Fibroblast of skin of scalp (primary cell): ENCODE measurements at regions not wholly inside any gene's neighbourhood (a gene's known extent, or its start where the extent isn't known, plus 50 kb on each side); places are given as distances from the start of the nearest gene placed in this dataset.

Experiments used
- DNase-seq: peaks from one replicate; pipeline ENCODE4 v3.0.0-alpha.2; 2013

DNA sequence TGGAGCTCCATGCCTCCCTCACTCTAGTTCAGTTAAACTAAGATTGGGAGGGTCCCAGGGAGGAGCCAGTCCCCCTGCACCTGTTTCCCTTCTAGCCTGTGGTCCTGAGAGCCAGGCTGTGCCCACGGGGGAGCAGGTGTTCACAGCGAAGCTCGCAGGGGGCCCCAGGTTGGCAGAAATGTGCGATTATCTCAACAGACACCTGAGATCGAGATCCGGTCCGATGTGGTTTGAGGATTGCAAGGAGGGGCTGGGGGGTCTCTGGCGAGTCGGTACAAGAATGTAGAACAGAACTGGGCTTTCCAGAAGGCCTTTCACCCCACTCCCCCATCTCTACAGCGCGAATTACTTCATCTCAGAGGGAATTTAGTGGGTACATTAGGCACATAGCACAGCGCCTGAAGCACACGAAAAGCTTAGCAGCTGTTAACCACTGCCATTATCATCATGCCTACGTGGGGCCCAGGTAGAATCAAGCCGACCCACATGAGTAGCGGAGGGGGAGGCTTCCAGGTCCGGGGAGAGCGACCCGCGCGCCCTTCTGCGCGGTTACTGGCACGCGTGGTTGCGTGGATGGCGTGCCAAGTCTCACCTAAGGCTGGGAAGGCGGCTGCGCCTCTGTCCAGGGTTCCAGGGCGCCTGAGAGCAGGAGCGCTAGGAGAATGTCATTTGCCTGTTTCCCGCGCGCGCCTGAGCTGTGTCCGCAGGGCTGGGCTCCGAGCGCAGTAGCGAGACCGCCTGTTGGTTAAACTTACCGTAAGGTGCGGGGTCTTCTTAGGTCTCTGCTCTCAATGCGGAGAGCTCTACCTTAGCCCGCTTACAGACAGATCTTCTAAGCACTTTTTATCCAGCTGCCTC lies 1539.5 kb upstream of the TMEM132C start:
- no peak for DNase-seq

DNA sequence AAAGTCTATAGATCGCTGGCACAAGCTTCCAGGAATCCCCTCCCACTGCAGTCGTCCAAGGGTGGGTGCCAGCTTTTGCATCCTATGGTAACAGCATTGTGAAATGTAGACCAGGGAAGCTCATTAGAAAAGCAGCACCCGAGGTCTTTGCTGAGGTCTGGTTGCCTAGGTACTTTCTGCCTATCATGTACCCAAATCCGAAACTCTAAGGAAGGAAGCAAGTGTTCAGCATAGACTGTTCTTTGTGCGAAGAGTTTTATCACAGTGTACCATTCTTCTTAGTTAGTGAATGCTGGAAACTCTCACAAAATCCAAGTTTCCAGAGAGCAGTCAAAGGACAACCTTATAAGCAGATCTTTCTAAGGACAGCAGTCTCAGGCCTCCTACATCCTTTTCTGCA lies 1532.7 kb upstream of the TMEM132C start:
- no peak for DNase-seq

DNA sequence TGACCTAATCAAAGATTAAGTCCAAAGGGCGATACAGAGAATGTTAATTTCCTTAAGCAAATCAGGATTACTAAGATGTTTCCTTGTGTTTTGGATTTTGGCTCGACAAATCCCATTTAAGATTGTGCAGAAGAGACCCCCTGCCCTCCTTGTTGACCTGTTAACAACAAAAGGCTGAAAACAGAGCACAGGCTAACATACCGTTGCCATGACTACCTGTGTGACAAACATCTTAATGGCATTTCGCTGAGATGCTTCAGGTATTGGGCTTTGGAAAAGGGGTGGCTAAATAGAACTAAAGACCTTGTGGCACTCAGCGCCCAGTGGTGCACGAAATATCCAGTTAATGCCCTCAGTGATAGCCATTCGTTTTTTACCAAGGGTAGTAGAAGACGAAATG lies 1532.3 kb upstream of the TMEM132C start:
- DNase-seq: no peak

DNA sequence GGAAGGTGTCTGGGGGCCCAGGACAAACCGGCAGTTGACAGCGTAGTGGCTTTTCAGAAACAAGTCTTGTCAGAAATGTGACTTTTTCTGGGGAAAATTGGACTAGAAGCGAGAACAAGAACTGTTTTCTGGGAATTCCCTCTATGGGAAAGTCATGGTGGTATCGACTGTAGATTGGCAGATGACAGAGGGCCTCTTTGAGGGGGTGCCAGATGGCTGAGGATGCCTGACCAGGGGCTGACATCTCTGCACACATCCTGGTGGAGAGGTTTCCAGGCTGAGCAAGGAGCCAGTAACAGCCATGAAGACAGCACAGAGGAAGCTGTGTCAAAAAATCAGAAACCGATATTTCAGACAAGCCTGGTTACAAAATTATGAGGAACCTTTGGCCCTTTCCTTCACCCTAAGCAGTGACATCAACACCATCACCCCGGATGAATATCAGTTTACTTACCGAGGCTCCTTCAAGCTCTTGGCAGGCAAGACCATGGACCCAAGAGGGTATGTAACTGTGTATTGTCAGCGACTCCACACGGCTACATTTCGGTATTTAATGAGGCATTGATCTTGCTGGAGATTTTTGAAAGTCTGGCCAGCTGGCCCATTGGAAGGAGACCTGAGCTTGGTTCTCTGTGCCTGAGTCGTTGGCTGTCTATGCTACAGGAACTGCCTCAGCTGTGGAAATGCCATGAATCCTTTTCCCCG lies 1525.3 kb upstream of the TMEM132C start:
- no peak for DNase-seq

DNA sequence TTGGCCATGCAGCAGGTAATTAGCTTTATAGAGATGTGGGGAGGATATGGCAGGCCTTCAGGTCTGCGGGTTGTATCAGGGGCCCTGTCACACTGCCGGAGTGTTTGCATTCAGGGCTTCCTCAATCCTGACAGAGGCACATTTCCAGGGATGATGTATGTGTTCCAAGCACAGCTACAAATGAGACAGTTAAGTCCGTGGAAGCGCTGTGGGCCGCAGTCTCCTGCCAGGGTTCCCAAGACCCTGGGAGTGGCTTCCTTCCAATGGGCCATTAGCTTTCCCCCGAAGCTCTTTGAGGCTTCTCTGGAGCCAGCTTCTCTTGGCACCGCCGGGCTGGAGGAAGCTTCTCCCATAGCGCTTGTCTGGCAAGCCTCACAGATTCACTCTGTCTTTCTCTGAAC lies 1524.7 kb upstream of the TMEM132C start:
- DNase-seq: no peak

DNA sequence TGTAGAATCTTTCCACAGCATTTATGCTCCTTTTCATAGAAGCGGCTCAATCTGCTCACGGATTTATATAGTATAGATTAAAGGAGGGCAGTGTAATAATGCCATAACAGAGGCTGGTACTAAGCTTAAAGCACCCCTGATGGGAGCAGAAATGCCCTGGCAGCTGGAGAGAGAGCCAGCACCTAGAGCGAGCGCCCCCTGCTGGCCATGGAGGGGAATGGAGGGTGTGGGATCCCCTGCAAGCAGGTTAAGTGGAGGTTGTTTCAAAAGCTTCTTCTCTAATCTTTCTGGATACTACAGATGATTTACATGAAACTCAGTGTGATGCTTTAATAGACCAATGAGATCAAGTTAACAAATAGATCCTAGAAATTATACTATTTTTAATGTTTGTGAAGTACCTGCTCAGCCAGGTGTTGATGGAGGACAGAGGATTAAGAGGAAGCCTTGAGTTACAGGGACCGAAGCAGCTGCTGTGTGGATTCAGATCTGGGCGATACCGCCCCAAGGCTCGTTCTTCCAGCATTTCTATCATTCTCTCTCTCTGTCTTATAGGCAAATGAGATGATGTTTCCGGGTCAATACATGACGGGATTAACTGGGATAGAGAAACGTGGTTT lies 1519.3 kb upstream of the TMEM132C start:
- DNase-seq: peak; percentile 8

DNA sequence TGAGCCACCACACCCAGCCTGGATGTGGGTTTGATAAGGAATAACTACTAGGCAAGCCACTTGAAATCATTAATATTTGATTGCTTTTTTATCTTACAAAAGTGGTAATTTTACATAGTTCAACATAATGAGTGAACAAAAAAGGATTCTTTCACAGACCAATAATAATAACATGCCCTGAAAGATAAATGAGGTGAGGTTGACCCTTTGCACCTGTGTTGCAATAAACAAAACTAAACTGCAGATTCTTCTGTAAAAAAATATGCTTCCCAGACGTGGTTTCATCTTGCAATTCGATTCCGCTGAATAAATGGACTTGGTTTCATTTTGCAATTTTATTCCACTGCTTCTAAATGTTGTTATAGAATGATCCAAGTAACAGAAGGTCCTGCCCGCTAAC lies 1514.9 kb upstream of the TMEM132C start:
- no peak for DNase-seq

DNA sequence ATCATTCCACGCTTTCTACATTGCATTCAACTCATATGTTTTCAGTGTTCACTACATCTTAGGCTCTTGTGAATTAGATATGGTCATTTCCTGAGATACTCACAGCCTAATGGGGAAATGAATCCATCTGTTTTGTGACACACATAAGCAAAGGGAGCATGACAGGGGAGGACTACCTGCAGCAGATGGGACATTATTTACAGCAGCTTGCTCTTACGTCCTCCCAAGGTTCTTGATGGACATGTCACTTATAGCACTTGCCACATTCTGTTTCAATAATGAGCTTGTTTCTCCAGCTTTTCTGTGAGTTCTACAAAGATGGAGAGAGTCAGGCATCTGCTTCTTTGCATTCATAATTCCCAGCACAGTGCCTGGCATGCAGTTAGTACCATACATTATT lies 1509.6 kb upstream of the TMEM132C start:
- DNase-seq: no peak

DNA sequence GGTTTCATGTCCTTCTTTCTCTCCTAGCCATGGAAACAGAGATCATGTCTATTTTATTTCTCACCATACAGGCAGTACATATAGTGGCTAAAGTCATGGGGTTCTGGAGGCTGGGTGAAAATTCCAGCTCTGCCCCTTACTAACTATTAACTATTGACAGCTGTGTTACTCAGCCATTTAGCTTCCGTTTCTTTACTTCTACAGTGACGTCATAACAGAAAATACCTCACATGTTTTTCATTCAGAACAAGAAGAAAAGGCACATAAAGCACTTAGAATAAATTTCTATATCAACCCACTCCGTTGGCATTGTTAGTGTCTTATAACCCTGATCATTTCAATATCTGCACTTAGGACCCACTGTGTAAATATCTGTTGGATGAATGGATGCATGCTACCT lies 1506.9 kb upstream of the TMEM132C start:
- no peak for DNase-seq

DNA sequence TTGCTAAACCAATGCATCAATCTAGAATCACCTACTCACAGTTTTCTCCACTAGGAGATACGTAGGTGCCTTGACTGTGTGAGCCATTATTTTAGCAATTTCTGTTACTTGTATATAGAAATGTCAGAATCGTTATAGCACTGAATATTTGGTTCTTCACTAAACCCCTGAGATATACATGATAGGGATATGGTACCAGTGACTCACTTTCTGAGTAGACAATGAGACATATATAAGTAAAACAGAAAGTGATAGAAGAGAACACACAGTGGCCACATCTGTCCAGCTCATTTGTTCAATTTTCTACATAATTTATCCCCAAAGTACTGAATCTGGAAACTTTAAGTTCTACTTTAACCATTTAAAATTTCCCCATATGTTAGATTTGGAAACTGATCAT lies 1505.5 kb upstream of the TMEM132C start:
- DNase-seq: no peak

DNA sequence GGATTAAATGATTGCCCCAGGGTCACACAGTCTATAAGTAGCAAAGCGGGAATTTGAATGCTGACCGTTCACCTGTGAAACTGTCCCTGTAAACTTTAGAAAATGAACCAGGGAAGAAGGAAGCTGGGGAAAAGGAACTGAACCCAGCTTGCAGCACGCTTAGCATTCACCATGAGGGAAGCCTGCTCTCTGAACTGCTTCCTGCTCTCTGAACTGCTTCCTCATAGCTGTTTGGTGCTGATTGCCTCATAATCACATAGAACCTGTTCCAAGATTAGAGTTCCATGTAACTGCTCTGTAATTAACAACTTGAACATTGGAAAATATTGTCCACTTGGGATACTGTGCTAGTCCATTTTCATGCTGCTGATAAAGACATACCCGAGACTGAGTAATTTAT lies 1504.8 kb upstream of the TMEM132C start:
- DNase-seq: no peak

DNA sequence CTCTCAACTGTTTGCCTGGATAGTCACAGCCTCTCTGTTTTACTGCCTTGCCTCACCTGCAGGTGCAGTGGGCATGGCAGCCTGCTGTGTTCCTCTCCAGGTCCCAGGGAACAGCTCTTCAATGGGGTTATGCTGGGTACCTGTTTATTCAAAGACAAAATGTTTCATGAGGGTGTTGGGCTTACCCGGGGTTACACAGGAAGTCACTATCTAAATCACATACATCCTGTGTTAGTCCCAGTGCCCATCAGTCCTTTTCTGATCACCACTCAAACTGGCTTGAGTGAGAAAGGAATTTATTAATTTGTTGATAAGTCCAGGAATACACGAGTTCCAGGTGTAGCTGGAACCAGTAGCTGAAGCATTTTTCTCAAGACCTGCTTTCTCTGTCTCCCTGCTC lies 1503.6 kb upstream of the TMEM132C start:
- no peak for DNase-seq

DNA sequence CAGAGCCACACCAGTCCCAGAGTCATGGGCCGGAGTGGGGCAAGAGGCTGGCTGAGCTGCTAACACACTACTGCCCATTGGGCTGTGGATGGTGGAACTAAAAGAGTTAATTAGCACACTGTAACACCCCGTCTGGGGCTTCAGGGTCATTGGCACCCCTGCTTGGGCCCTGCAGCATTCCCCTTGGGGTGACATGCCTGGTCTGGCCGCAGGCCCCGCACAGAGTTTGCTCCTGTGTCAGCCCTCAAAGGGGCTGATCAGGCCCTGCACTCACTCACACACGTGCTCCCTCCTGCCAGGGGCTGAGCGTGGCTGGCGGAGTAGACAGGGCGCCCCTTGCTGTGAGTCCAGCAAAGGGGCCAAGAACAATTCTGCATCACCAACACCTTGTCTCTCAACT lies 1499.6 kb upstream of the TMEM132C start:
- no peak for DNase-seq

DNA sequence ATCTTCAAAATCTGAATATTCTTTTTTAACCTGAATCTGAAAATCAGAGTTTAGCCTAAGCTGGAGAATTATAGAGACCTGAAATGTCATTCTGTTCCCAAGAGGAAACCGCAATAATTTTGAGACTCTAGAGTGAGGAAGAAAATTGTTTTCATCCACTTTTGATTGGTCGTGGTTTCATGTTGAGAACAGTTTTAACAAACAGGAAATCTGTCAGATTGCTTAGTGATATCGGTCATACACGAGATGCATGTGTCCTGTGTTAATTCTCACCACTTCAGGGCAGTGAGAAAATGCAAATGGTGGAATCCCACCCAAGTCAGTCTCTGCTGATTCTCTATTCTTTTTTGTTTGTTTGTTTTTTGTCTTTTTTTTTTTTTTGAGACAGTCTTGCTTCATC lies 1498.5 kb upstream of the TMEM132C start:
- no peak for DNase-seq

DNA sequence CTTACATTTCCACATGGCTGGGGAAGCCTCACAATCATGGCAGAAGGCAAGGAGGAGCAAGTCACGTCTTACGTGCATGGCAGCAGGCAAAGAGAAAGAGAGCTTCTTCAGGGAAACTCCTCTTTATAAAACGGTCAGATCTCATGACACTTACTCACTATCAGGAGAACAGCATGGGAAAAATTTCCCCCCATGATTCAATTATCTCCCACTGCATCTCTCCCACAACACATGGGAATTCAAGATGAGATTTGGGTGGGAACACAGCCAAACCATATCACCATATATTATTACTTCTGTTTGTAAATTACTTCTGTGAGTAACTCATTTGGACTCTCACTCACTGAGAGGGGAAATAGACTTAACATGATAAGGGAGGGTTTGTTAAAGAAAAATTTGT lies 1496.8 kb upstream of the TMEM132C start:
- no peak for DNase-seq

DNA sequence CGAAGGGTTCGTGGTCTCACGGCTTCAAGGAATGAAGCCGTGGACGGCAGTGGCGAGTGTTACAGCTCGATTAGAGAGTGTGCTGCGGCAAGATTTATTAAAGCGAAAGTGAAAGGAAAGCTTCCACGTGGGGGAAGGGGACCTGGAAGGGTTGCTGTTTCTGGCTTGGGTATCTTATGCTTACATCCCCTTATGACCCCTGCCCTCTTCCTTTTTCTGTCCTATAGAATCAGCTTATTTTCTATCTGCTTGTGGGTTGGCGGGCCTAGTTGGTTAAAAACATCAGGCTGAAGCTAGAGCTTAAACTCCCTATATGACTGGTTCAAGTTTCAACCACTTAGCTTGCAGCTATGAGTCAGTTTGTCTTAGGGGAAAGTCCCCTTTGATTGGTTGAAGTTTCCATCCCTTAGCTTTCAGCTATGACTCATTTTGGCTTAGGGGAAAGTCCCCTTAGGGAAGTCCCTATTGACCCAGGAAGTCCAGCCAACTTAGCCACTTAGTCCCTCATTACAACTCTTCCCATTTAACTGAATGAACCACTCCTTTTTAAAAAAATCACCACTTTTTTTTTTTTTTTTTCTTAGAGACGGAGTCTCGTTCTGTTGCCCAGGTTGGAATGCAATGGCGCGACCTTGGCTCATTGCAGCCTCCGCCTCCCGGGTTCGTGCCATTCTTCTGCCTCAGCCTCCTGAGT lies 1494.7 kb upstream of the TMEM132C start:
- peak; percentile 9 for DNase-seq

DNA sequence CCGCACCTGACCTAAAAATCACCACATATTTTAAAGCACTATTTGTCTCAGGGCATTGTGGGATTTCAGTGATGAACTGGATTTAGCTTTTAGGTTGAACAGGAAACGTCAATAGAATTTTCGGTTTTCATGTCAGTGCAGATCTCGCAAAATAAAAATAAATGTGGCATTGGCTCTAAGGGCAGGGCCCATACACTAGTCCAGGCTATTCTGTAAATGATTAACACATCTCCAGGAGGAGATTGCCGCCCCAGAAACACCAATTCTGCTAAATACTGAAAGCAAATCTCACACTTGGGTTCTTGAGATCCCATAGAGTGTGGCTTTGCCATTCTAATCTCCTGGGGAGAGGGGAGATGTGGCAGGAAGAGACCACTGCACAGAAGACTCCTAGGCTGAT lies 1494.0 kb upstream of the TMEM132C start:
- DNase-seq: no peak

DNA sequence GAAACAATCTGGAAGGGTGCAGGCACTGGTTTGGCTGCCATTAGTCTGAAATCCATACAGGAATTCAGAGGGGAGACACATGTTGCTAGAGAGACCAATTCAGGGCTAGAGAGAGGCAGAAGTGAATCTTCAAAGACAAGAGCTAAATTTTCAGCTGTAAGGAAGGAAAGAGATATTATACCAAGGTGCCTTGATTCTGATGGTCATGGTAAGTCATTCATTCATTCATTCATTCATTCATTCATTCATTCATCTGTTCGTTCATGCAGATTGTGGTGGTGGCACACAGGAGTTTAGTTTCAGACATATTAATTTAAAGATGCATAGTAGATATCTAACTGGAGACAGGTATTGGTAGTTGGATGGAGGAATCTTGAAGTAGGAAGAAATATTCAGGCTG lies 1493.5 kb upstream of the TMEM132C start:
- DNase-seq: no peak

DNA sequence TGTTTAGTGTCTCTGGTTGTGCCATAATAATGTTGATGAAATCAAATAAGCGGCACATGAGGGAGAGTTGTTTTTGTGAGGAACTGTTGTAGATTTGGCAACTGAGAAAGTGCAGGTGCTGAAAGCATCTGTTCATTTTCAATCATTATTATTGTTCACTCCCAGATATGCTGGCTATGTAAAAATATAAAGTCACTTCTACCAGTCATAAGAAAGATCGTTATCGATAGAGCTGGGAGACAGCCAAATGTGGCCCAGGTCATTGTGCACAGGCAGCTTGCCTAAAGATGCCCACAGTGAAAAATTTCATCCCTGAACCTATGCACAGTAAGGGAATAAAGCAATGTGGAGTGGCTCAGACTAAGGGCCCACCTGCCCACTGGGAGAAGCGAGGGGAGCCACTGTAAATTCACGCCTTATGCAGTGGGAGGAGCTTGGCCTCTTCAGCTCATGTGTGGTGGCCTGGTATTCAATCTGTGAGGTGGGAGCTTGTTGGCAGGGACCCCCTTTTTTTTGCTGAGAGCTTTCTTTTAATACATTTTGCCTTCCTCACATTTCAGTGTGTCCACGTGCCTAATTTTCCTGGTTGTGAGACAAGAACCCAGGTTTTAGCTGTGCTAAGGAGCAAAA lies 1490.8 kb upstream of the TMEM132C start:
- DNase-seq: no peak

DNA sequence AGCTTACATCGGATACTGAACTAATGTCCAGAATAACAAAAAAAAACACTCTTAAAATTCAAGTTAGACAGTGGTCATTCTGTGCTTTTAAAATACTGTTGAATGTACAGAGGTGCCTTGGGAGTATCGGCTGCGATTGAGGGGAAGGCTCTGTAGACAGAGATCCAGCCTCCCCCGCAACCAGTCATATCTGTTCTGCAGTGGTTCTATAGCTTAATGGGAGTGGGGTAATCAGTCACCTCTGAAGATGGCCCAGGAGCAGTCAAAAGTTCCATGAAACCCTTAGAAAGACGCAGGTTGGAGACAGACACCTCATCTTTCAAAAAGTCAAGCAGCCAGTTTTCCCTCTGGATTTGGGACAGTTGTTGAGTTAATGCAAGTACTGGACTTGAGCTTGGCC lies 1486.6 kb upstream of the TMEM132C start:
- DNase-seq: no peak

DNA sequence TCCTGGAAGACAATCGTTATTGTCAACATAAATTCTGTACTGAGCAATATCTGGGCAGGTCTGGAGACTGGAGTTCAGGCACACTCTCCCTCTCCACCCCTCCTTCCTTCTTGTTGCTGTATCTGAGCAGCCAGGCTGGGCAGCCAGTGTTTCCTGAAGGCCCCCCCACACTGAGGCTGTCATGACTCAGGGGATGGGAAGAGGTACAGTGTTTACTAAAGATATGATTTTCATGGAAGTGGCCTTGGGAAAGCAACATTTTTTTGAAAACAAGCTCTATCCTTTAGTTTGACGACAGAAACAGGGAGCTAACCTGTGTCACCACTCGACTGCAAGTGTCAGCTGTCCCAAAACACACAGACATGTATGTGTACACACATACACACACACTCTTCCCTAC lies 1485.4 kb upstream of the TMEM132C start:
- no peak for DNase-seq

DNA sequence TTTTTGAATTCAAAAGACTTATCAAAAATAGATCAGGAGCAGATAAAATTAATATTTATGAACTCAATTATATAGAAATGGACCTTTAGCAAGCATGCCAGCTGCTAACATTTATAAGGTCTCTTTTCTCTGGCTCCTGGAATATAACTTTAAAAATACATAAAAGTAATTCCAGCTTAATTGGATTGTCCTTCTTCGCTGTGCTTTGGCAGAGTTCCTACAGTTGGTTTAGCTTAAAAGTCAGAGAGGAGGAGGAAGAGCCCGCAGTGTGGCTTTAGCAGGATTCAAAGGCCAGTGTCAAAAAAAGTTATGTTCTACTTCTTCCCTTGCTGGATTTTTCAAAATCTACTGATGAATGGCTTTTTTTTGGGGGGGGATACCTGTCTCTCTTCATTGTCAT lies 1484.9 kb upstream of the TMEM132C start:
- no peak for DNase-seq
